ENCODE measurements at regions not wholly inside any gene's neighbourhood (a gene's known extent, or its start where the extent isn't known, plus 50 kb on each side); places are given as distances from the start of the nearest gene placed in this dataset.
A peak's percentile ranks its signal among the peaks of the same experiment; 100 is the strongest.
"Not testable (repeated sequence)": the region's sequence is repeated elsewhere in the genome, so short reads cannot be mapped to it uniquely, and the experiment has no call there.

GRCh38 chr11:133639408-133639807 lies 107.1 kb upstream of the OPCML start:
- DNase-seq (ENCODE audit: low read depth, low spot score) = no peak

- no peak for DNase-seq (ENCODE audit: low read depth, low spot score)
Observed at GRCh38 chr11:133638921-133639320, 106.6 kb upstream of the OPCML start.

- no peak for DNase-seq (ENCODE audit: low read depth, low spot score)
Observed at GRCh38 chr11:133636711-133637355, 104.5 kb upstream of the OPCML start.

- no peak for DNase-seq (ENCODE audit: low read depth, low spot score)
Observed at GRCh38 chr11:133635244-133635739, 103.0 kb upstream of the OPCML start.

GRCh38 chr11:133628371-133628770 lies 96.1 kb upstream of the OPCML start:
- DNase-seq (ENCODE audit: low read depth, low spot score) = not testable (repeated sequence)

- DNase-seq (ENCODE audit: low read depth, low spot score) = no peak
Observed at GRCh38 chr11:133621611-133622010, 89.3 kb upstream of the OPCML start.

- peak; percentile 13 for DNase-seq (ENCODE audit: low read depth, low spot score)
Observed at GRCh38 chr11:133619973-133620372, 87.7 kb upstream of the OPCML start.

GRCh38 chr11:133619397-133619796 lies 87.1 kb upstream of the OPCML start:
- no peak for DNase-seq (ENCODE audit: low read depth, low spot score)

- DNase-seq (ENCODE audit: low read depth, low spot score) = no peak
Observed at GRCh38 chr11:133618544-133618943, 86.2 kb upstream of the OPCML start.

GRCh38 chr11:133608496-133608895 lies 76.2 kb upstream of the OPCML start:
- DNase-seq (ENCODE audit: low read depth, low spot score) = no peak

GRCh38 chr11:133606124-133606523 lies 73.8 kb upstream of the OPCML start:
- no peak for DNase-seq (ENCODE audit: low read depth, low spot score)

GRCh38 chr11:133605482-133605881 lies 73.2 kb upstream of the OPCML start:
- DNase-seq (ENCODE audit: low read depth, low spot score) = no peak

GRCh38 chr11:133601641-133602040 lies 69.3 kb upstream of the OPCML start:
- no peak for DNase-seq (ENCODE audit: low read depth, low spot score)

GRCh38 chr11:133600786-133601185 lies 68.5 kb upstream of the OPCML start:
- no peak for DNase-seq (ENCODE audit: low read depth, low spot score)

- DNase-seq (ENCODE audit: low read depth, low spot score) = no peak
Observed at GRCh38 chr11:133600306-133600705, 68.0 kb upstream of the OPCML start.

- DNase-seq (ENCODE audit: low read depth, low spot score) = no peak
Observed at GRCh38 chr11:133598906-133599305, 66.6 kb upstream of the OPCML start.

GRCh38 chr11:133597236-133597635 lies 64.9 kb upstream of the OPCML start:
- DNase-seq (ENCODE audit: low read depth, low spot score) = no peak

GRCh38 chr11:133595998-133596590 lies 63.8 kb upstream of the OPCML start:
- DNase-seq (ENCODE audit: low read depth, low spot score) = no peak

GRCh38 chr11:133593036-133593435 lies 60.7 kb upstream of the OPCML start:
- DNase-seq (ENCODE audit: low read depth, low spot score) = no peak

- no peak for DNase-seq (ENCODE audit: low read depth, low spot score)
Observed at GRCh38 chr11:133586903-133587517, 54.7 kb upstream of the OPCML start.

- DNase-seq (ENCODE audit: low read depth, low spot score) = no peak
Observed at GRCh38 chr11:133582750-133583149, 50.4 kb upstream of the OPCML start.

GRCh38 chr11:133582326-133582725 lies 50.0 kb upstream of the OPCML start:
- no peak for DNase-seq (ENCODE audit: low read depth, low spot score)

All from astrocyte of the hippocampus (primary cell).